Skeletal muscle satellite cell (primary cell): ENCODE measurements at regions not wholly inside any gene's neighbourhood (a gene's known extent, or its start where the extent isn't known, plus 50 kb on each side); places are given as distances from the start of the nearest gene placed in this dataset.
A peak's percentile ranks its signal among the peaks of the same experiment; 100 is the strongest.
"Not testable (repeated sequence)": the region's sequence is repeated elsewhere in the genome, so short reads cannot be mapped to it uniquely, and the experiment has no call there.

Source experiments
- H3K27me3 ChIP-seq: 2 replicates; pipeline ENCODE4 v1.7.0; 2013; ENCODE audit warnings: low read length; ENCODE audit not compliant: control insufficient read depth, insufficient read depth
- H3K36me3 ChIP-seq: 2 replicates; pipeline ENCODE4 v1.7.0; 2013; ENCODE audit warnings: mild to moderate bottlenecking, control low read depth, low read length; ENCODE audit not compliant: insufficient read depth
- H3K4me1 ChIP-seq: 2 replicates; pipeline ENCODE4 v1.7.0; 2013; ENCODE audit warnings: low read length; ENCODE audit not compliant: control insufficient read depth, insufficient read depth
- H3K4me2 ChIP-seq: 2 replicates; pipeline ENCODE4 v1.7.0; 2013; ENCODE audit warnings: mild to moderate bottlenecking, low read length
- H3K4me3 ChIP-seq: 2 replicates; pipeline ENCODE4 v1.7.0; 2013; ENCODE audit warnings: low read length
- H3K9ac ChIP-seq: 2 replicates; pipeline ENCODE4 v1.7.0; 2013; ENCODE audit warnings: mild to moderate bottlenecking, low read depth, low read length, moderate library complexity
- H3K9me3 ChIP-seq: replicated peaks from 2 replicates; pipeline ENCODE4 v1.7.0; 2013; ENCODE audit warnings: mild to moderate bottlenecking, control low read depth, low read length

GRCh38 chr20:41716436-41716835, 98.3 kb upstream of the CHD6 start:
- no peaks in the 10 kb centered on the region for H3K9me3 ChIP-seq
- H3K4me3 ChIP-seq = no peak overlapping the region
- no peak overlapping the region for H3K9ac ChIP-seq
- no peaks in the 10 kb centered on the region for H3K4me1 ChIP-seq
- H3K4me2 ChIP-seq = no peak overlapping the region
- no peaks in the 10 kb centered on the region for H3K27me3 ChIP-seq
- no peaks in the 10 kb centered on the region for H3K36me3 ChIP-seq

- H3K27me3 ChIP-seq = no peaks in the 10 kb centered on the region
- no peak overlapping the region for H3K4me3 ChIP-seq
- no peaks in the 10 kb centered on the region for H3K9me3 ChIP-seq
- H3K4me1 ChIP-seq = no peaks in the 10 kb centered on the region
- H3K36me3 ChIP-seq = no peaks in the 10 kb centered on the region
- H3K9ac ChIP-seq = no peak overlapping the region
- H3K4me2 ChIP-seq = no peak overlapping the region
Measured at GRCh38 chr20:41715526-41715925, 97.3 kb upstream of the CHD6 start.

- H3K9ac ChIP-seq = no peak overlapping the region
- no peaks in the 10 kb centered on the region for H3K36me3 ChIP-seq
- H3K9me3 ChIP-seq = no peaks in the 10 kb centered on the region
- H3K4me2 ChIP-seq = no peak overlapping the region
- H3K27me3 ChIP-seq = no peaks in the 10 kb centered on the region
- no peak overlapping the region for H3K4me3 ChIP-seq
- no peaks in the 10 kb centered on the region for H3K4me1 ChIP-seq
Measured at GRCh38 chr20:41714030-41714429, 95.9 kb upstream of the CHD6 start.

- Histone ChIP-seq H3K27me3 (no peaks in the 10 kb centered on the region), H3K4me1 (no peaks in the 10 kb centered on the region), H3K9me3 (no peaks in the 10 kb centered on the region), H3K4me3 (no peak overlapping the region), H3K9ac (no peak overlapping the region), H3K4me2 (no peak overlapping the region), H3K36me3 (no peaks in the 10 kb centered on the region)
Measured at GRCh38 chr20:41704896-41705295, 86.7 kb upstream of the CHD6 start.

- Histone ChIP-seq H3K9me3 (no peaks in the 10 kb centered on the region), H3K9ac (no peak overlapping the region), H3K36me3 (no peaks in the 10 kb centered on the region), H3K27me3 (no peaks in the 10 kb centered on the region), H3K4me3 (no peak overlapping the region), H3K4me2 (no peak overlapping the region), H3K4me1 (no peaks in the 10 kb centered on the region)
Measured at GRCh38 chr20:41702647-41703046, 84.5 kb upstream of the CHD6 start.

GRCh38 chr20:41701588-41702348, 83.6 kb upstream of the CHD6 start:
- Histone ChIP-seq H3K36me3 (no peaks in the 10 kb centered on the region), H3K9me3 (no peaks in the 10 kb centered on the region), H3K9ac (no peak overlapping the region), H3K4me1 (no peaks in the 10 kb centered on the region), H3K4me2 (no peak overlapping the region), H3K4me3 (no peak overlapping the region), H3K27me3 (no peaks in the 10 kb centered on the region)

- H3K27me3 ChIP-seq, H3K4me3 ChIP-seq: not testable (repeated sequence)
Measured at GRCh38 chr20:41699673-41700072, 81.5 kb upstream of the CHD6 start.

GRCh38 chr20:41697861-41698559, 79.8 kb upstream of the CHD6 start:
- no peaks in the 10 kb centered on the region for H3K36me3 ChIP-seq
- H3K27me3 ChIP-seq = peaks cover 2% of the 10 kb centered on the region
- no peak overlapping the region for H3K4me3 ChIP-seq
- no peak overlapping the region for H3K4me2 ChIP-seq
- no peak overlapping the region for H3K9ac ChIP-seq
- no peaks in the 10 kb centered on the region for H3K9me3 ChIP-seq
- no peaks in the 10 kb centered on the region for H3K4me1 ChIP-seq

More at GRCh38 chr20:41699673-41700072, 81.5 kb upstream of the CHD6 start:
- not testable (repeated sequence) for H3K9ac ChIP-seq, H3K36me3 ChIP-seq, H3K9me3 ChIP-seq, H3K4me1 ChIP-seq, H3K4me2 ChIP-seq

- H3K4me1 ChIP-seq = peaks cover 4% of the 10 kb centered on the region
- H3K4me2 ChIP-seq = no peak overlapping the region
- H3K9ac ChIP-seq = no peak overlapping the region
- H3K9me3 ChIP-seq = no peaks in the 10 kb centered on the region
- H3K36me3 ChIP-seq = no peaks in the 10 kb centered on the region
- H3K4me3 ChIP-seq = no peak overlapping the region
- peaks cover 2% of the 10 kb centered on the region for H3K27me3 ChIP-seq
Measured at GRCh38 chr20:41696428-41696827, 78.3 kb upstream of the CHD6 start.

- no peak overlapping the region for H3K9ac ChIP-seq
- no peaks in the 10 kb centered on the region for H3K36me3 ChIP-seq
- H3K4me3 ChIP-seq = no peak overlapping the region
- no peaks in the 10 kb centered on the region for H3K9me3 ChIP-seq
- peaks cover 4% of the 10 kb centered on the region for H3K4me1 ChIP-seq
- peaks cover 2% of the 10 kb centered on the region for H3K27me3 ChIP-seq
- no peak overlapping the region for H3K4me2 ChIP-seq
Measured at GRCh38 chr20:41694796-41695195, 76.6 kb upstream of the CHD6 start.

- peaks cover 2% of the 10 kb centered on the region for H3K27me3 ChIP-seq
- no peaks in the 10 kb centered on the region for H3K36me3 ChIP-seq
- peaks cover 4% of the 10 kb centered on the region for H3K4me1 ChIP-seq
- H3K4me2 ChIP-seq = peak overlapping the region; percentile 87
- H3K9ac ChIP-seq = peak overlapping the region; percentile 86
- H3K4me3 ChIP-seq = peak overlapping the region; percentile 74
- H3K9me3 ChIP-seq = no peaks in the 10 kb centered on the region
Measured at GRCh38 chr20:41693136-41693979, 75.2 kb upstream of the CHD6 start.
